Osteocyte (in vitro differentiated cells): ENCODE measurements at regions not wholly inside any gene's neighbourhood (a gene's known extent, or its start where the extent isn't known, plus 50 kb on each side); places are given as distances from the start of the nearest gene placed in this dataset.

Source experiments
- DNase-seq: peaks from one replicate; pipeline ENCODE4 v3.0.0; 2021; ENCODE audit warnings: mixed read lengths; ENCODE audit not compliant: unreplicated experiment; ENCODE audit errors: extremely low spot score
- H3K27ac Mint-ChIP-seq: one replicate; pipeline ENCODE4 v1.8.0; 2021; ENCODE audit warnings: mild to moderate bottlenecking, mixed read lengths; ENCODE audit not compliant: unreplicated experiment
- H3K27me3 Mint-ChIP-seq: one replicate; pipeline ENCODE4 v1.8.0; 2021; ENCODE audit warnings: mixed read lengths; ENCODE audit not compliant: unreplicated experiment
- H3K36me3 Mint-ChIP-seq: one replicate; pipeline ENCODE4 v1.8.0; 2021; ENCODE audit warnings: mixed read lengths; ENCODE audit not compliant: unreplicated experiment
- H3K4me1 Mint-ChIP-seq: one replicate; pipeline ENCODE4 v1.8.0; 2021; ENCODE audit warnings: mixed read lengths; ENCODE audit not compliant: unreplicated experiment
- H3K4me3 Mint-ChIP-seq: one replicate; pipeline ENCODE4 v1.8.0; 2021; ENCODE audit warnings: mild to moderate bottlenecking, moderate library complexity, mixed read lengths; ENCODE audit not compliant: unreplicated experiment
- H3K9me3 Mint-ChIP-seq: one replicate; pipeline ENCODE4 v1.8.0; 2021; ENCODE audit warnings: mixed read lengths; ENCODE audit not compliant: unreplicated experiment
- CTCF ChIP-seq: fragments of 200-600 bp; sonication (generic); IDR thresholded peaks from 2 replicates; pipeline ENCODE4 v1.5.0; 2021; ENCODE audit warnings: antibody characterized with exemption, mild to moderate bottlenecking, moderate library complexity

- no peak for TF ChIP-seq CTCF
- Mint-ChIP-seq H3K27me3 (peaks cover 20% of the 10 kb centered on the region), H3K9me3 (no peaks in the 10 kb centered on the region), H3K4me1 (no peaks in the 10 kb centered on the region), H3K27ac (no peak overlapping the region), H3K36me3 (no peaks in the 10 kb centered on the region), H3K4me3 (no peak overlapping the region)
- DNase-seq: no peak
Measured at GRCh38 chr7:140238778-140239652, 62.2 kb upstream of the KDM7A start.

GRCh38 chr7:140237390-140237789 lies 60.6 kb upstream of the KDM7A start:
- Mint-ChIP-seq H3K9me3 (no peaks in the 10 kb centered on the region), H3K27ac (no peak overlapping the region), H3K27me3 (peaks cover 24% of the 10 kb centered on the region), H3K4me1 (no peaks in the 10 kb centered on the region), H3K36me3 (no peaks in the 10 kb centered on the region), H3K4me3 (no peak overlapping the region)
- no peak for DNase-seq
- no peak for TF ChIP-seq CTCF

GRCh38 chr7:140236626-140237025 lies 59.8 kb upstream of the KDM7A start:
- DNase-seq: no peak
- H3K27me3 Mint-ChIP-seq: peaks cover 26% of the 10 kb centered on the region
- peaks cover 6% of the 10 kb centered on the region for H3K4me1 Mint-ChIP-seq
- H3K4me3 Mint-ChIP-seq: no peak overlapping the region
- no peak for TF ChIP-seq CTCF
- H3K27ac Mint-ChIP-seq: no peak overlapping the region
- H3K9me3 Mint-ChIP-seq: no peaks in the 10 kb centered on the region
- H3K36me3 Mint-ChIP-seq: no peaks in the 10 kb centered on the region

- peaks cover 29% of the 10 kb centered on the region for H3K27me3 Mint-ChIP-seq
- H3K9me3 Mint-ChIP-seq: no peaks in the 10 kb centered on the region
- no peak for DNase-seq
- no peak overlapping the region for H3K4me3 Mint-ChIP-seq
- no peaks in the 10 kb centered on the region for H3K36me3 Mint-ChIP-seq
- TF ChIP-seq CTCF: no peak
- no peak overlapping the region for H3K27ac Mint-ChIP-seq
- peaks cover 14% of the 10 kb centered on the region for H3K4me1 Mint-ChIP-seq
Measured at GRCh38 chr7:140235114-140235513, 58.3 kb upstream of the KDM7A start.

- peaks cover 37% of the 10 kb centered on the region for H3K27me3 Mint-ChIP-seq
- H3K4me1 Mint-ChIP-seq: peaks cover 19% of the 10 kb centered on the region
Measured at GRCh38 chr7:140232957-140233917, 56.5 kb upstream of the KDM7A start.

More at GRCh38 chr7:140232957-140233917, 56.5 kb upstream of the KDM7A start:
- no peak for DNase-seq
- H3K27ac Mint-ChIP-seq: no peak overlapping the region
- H3K4me3 Mint-ChIP-seq: no peak overlapping the region
- no peaks in the 10 kb centered on the region for H3K9me3 Mint-ChIP-seq
- no peaks in the 10 kb centered on the region for H3K36me3 Mint-ChIP-seq
- TF ChIP-seq CTCF: no peak
